Ishikawa (cell line): ENCODE measurements at regions not wholly inside any gene's neighbourhood (a gene's known extent, or its start where the extent isn't known, plus 50 kb on each side); places are given as distances from the start of the nearest gene placed in this dataset.

Experiments used
- CEBPB ChIP-seq: IDR thresholded peaks from 2 replicates; pipeline ENCODE4 v1.6.1; 2012
- CREB1 ChIP-seq: IDR thresholded peaks from 2 replicates; pipeline ENCODE4 v1.6.1; 2012; ENCODE audit warnings: low read depth
- EGR1 ChIP-seq: IDR thresholded peaks from 2 replicates; pipeline ENCODE4 v1.6.1; 2012
- EP300 ChIP-seq: IDR thresholded peaks from 2 replicates; pipeline ENCODE4 v1.6.1; 2012; ENCODE audit warnings: borderline replicate concordance
- FOXM1 ChIP-seq: IDR thresholded peaks from 2 replicates; pipeline ENCODE4 v1.6.1; 2012; ENCODE audit warnings: low read depth, borderline replicate concordance
- NFIC ChIP-seq: IDR thresholded peaks from 2 replicates; pipeline ENCODE4 v1.6.1; 2012
- RAD21 ChIP-seq: IDR thresholded peaks from 2 replicates; pipeline ENCODE4 v1.6.1; 2012; ENCODE audit warnings: low read depth
- REST ChIP-seq: IDR thresholded peaks from 2 replicates; pipeline ENCODE4 v1.6.1; 2012; ENCODE audit warnings: low read depth, mild to moderate bottlenecking
- TAF1 ChIP-seq: IDR thresholded peaks from 2 replicates; pipeline ENCODE4 v1.6.1; 2012; ENCODE audit warnings: low read depth, mild to moderate bottlenecking
- TEAD4 ChIP-seq: IDR thresholded peaks from 2 replicates; pipeline ENCODE4 v1.6.1; 2012
- USF1 ChIP-seq: IDR thresholded peaks from 2 replicates; pipeline ENCODE4 v1.6.1; 2012
- YY1 ChIP-seq: IDR thresholded peaks from 2 replicates; pipeline ENCODE4 v1.6.1; 2012; ENCODE audit warnings: low read depth
- ZBTB7A ChIP-seq: IDR thresholded peaks from 2 replicates; pipeline ENCODE4 v1.6.1; 2012; ENCODE audit warnings: low read depth
- TF ChIP-seq, protein P1 (sequence below): IDR thresholded peaks from 2 replicates; pipeline ENCODE4 v1.6.1; 2012

- TF ChIP-seq EGR1 (no peak), REST (no peak), CEBPB (no peak), CREB1 (no peak), YY1 (no peak)
- TF ChIP-seq, protein P1, sequence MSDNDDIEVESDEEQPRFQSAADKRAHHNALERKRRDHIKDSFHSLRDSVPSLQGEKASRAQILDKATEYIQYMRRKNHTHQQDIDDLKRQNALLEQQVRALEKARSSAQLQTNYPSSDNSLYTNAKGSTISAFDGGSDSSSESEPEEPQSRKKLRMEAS, result no peak
These were observed 54.3 kb upstream of the BACH2 start for GRCh38 chr6:90350689-90351554.

DNA sequence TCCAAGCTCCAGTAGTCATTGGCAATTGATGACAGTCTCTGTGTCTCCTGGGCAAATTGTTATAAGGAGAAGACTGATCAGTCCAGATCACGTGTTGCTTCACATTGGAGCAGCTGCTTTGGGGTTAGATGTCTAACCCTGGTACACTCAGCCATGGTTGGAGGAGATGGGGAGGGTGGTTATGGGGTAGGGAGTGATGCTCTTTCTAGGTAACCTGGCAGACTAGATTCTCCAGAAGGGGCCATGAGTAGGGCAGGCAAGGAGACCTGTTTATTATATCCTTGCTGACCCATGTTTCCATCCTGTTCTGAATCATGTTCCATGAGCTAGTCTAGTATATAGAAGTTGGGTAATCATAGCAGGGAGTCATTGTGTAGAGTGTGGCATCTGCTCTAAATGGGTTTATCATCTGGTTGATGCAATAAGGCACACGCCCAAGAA is 50.8 kb upstream of the BACH2 start:
- TF ChIP-seq CREB1 (no peak), EP300 (no peak)
- TF ChIP-seq, protein P1, result no peak

DNA sequence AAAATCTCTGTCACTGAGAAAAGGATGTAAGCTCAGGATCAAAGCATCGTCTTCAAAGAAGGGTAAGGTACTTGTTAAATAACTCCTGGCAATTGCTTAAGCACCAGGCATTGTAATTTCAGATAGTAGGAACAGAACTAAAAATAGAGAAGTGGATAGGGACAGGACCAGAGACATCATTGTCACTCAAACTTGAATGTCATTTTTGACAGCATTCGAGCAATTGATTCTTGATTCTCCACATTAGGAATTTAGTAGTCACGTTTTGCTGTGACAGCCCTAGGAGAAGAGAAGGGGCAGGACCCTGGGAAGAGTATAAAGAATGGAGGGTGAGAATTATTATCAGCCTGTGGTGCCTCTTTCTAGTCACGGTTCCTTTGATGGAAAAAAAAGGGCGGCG is 50.1 kb upstream of the BACH2 start:
- TF ChIP-seq, protein P1, result no peak
- TF ChIP-seq TAF1 (no peak), NFIC (no peak), FOXM1 (no peak), TEAD4 (no peak), RAD21 (no peak), YY1 (no peak), CEBPB (no peak), REST (no peak), EP300 (no peak), ZBTB7A (no peak), CREB1 (no peak), USF1 (no peak)
